IMR-90 (cell line): ENCODE measurements at regions not wholly inside any gene's neighbourhood (a gene's known extent, or its start where the extent isn't known, plus 50 kb on each side); places are given as distances from the start of the nearest gene placed in this dataset.

Experiments used
- ATAC-seq: fragments of 200-7000 bp; cut with Tn5 transposase; 2 replicates; pipeline ENCODE4 v1.9.1; 2020; ENCODE audit warnings: low read depth, mild to moderate bottlenecking, moderate library complexity
- BruUV-seq: library from RNA; stranded (reverse); fragments of 400-500 nt; replicated peaks from 2 replicates; lab custom pipeline; 2021; lab: Mats Ljungman, UMichigan
- CTCF ChIA-PET: fragments of 300-600 bp; formaldehyde crosslinking; extraction: SDS; loops from one replicate; lab custom pipeline; 2021; ENCODE audit warnings: antibody characterized with exemption; lab: Yijun Ruan, JAX
- POLR2A ChIA-PET: fragments of 300-600 bp; sonication (Branson Sonifier 250); formaldehyde crosslinking; loops from one replicate; lab custom pipeline; 2022; ENCODE audit warnings: antibody characterized with exemption; ENCODE audit not compliant: unreplicated experiment; lab: Charles Lee
- DNase-seq: peaks from one replicate; pipeline ENCODE4 v3.0.0; 2013
- H2AFZ ChIP-seq: replicated peaks from 2 replicates; pipeline ENCODE3; 2013; ENCODE audit warnings: low read length, mild to moderate bottlenecking; ENCODE audit not compliant: poor library complexity
- H2AK5ac ChIP-seq: 2 replicates; pipeline ENCODE4 v1.6.1; 2013; ENCODE audit warnings: low read depth, low read length, inconsistent platforms
- H2AK9ac ChIP-seq: replicated peaks from 2 replicates; pipeline ENCODE3; 2013; ENCODE audit warnings: mild to moderate bottlenecking, low read depth, low read length, moderate library complexity; ENCODE audit not compliant: poor library complexity
- H2BK120ac ChIP-seq: 2 replicates; pipeline ENCODE4 v1.6.1; 2013; ENCODE audit warnings: low read depth, low read length, inconsistent platforms
- H2BK15ac ChIP-seq: 3 replicates; pipeline ENCODE4 v1.6.1; 2013; ENCODE audit warnings: low read depth, low read length, inconsistent platforms
- H2BK20ac ChIP-seq: 2 replicates; pipeline ENCODE4 v1.6.1; 2013; ENCODE audit warnings: low read depth, mild to moderate bottlenecking, inconsistent platforms, low read length, moderate library complexity
- H2BK5ac ChIP-seq: 2 replicates; pipeline ENCODE4 v1.6.1; 2013; ENCODE audit warnings: mild to moderate bottlenecking, low read depth, low read length, inconsistent platforms; ENCODE audit not compliant: poor library complexity, severe bottlenecking
- H3K14ac ChIP-seq: replicated peaks from 2 replicates; pipeline ENCODE4 v1.6.1; 2013; ENCODE audit warnings: low read depth, low read length, inconsistent platforms
- H3K18ac ChIP-seq: 2 replicates; pipeline ENCODE4 v1.6.1; 2013; ENCODE audit warnings: low read depth, low read length, control low read depth
- H3K23ac ChIP-seq: 2 replicates; pipeline ENCODE4 v1.6.1; 2013; ENCODE audit warnings: low read depth, low read length, inconsistent platforms
- H3K27ac ChIP-seq: 2 replicates; pipeline ENCODE4 v1.5.1; 2013; ENCODE audit warnings: mild to moderate bottlenecking, control low read depth, low read length; ENCODE audit not compliant: insufficient read depth
- H3K27me3 ChIP-seq: 2 replicates; pipeline ENCODE4 v1.6.1; 2013; ENCODE audit warnings: low read length; ENCODE audit not compliant: control insufficient read depth, insufficient read depth
- H3K36me3 ChIP-seq: 2 replicates; pipeline ENCODE4 v1.6.1; 2013; ENCODE audit warnings: low read length, mixed read lengths; ENCODE audit not compliant: control insufficient read depth, insufficient read depth
- H3K4ac ChIP-seq: 2 replicates; pipeline ENCODE4 v1.6.1; 2013; ENCODE audit warnings: low read depth, low read length, inconsistent platforms
- H3K4me1 ChIP-seq: 2 replicates; pipeline ENCODE4 v1.6.1; 2013; ENCODE audit warnings: low read length, mixed read lengths; ENCODE audit not compliant: control insufficient read depth, insufficient read depth
- H3K4me2 ChIP-seq: 2 replicates; pipeline ENCODE4 v1.6.1; 2013; ENCODE audit warnings: low read depth, mild to moderate bottlenecking, control low read depth, low read length, moderate library complexity
- H3K4me3 ChIP-seq: 2 replicates; pipeline ENCODE4 v1.5.1; 2013; ENCODE audit warnings: low read depth, mild to moderate bottlenecking, control low read depth, low read length, moderate library complexity; ENCODE audit not compliant: insufficient read depth
- H3K56ac ChIP-seq: 2 replicates; pipeline ENCODE4 v1.6.1; 2013; ENCODE audit warnings: low read length, inconsistent platforms; ENCODE audit not compliant: insufficient read depth; ENCODE audit errors: extremely low read depth
- H3K79me1 ChIP-seq, 2 experiments: 2 replicates each; pipeline ENCODE4 v1.6.1; 2013; ENCODE audit warnings: low read length in 2 of 2, inconsistent platforms in 1 of 2, low read depth in 1 of 2
- H3K9ac ChIP-seq: 2 replicates; pipeline ENCODE4 v1.6.1; 2013; ENCODE audit warnings: low read depth, low read length, control low read depth
- H3K9me1 ChIP-seq: 2 replicates; pipeline ENCODE4 v1.6.1; 2013; ENCODE audit warnings: low read length, inconsistent platforms; ENCODE audit not compliant: insufficient read depth
- H3K9me3 ChIP-seq: 2 replicates; pipeline ENCODE4 v1.6.1; 2013; ENCODE audit warnings: low read length; ENCODE audit not compliant: control insufficient read depth, insufficient read depth
- H4K20me1 ChIP-seq: 2 replicates; pipeline ENCODE4 v1.6.1; 2013; ENCODE audit warnings: low read length, inconsistent platforms; ENCODE audit not compliant: insufficient read depth
- H4K5ac ChIP-seq: 2 replicates; pipeline ENCODE4 v1.6.1; 2013; ENCODE audit warnings: mild to moderate bottlenecking, low read depth, low read length, control low read depth
- H4K8ac ChIP-seq, 2 experiments: 2 replicates each; pipeline ENCODE4 v1.6.1; 2013; ENCODE audit warnings: low read depth in 2 of 2, low read length in 2 of 2, control low read depth in 1 of 2, inconsistent platforms in 1 of 2
- H4K91ac ChIP-seq: 2 replicates; pipeline ENCODE4 v1.6.1; 2013; ENCODE audit warnings: low read depth, low read length, inconsistent platforms; ENCODE audit not compliant: insufficient read depth
- BHLHE40 ChIP-seq: fragments of 150-350 bp; IDR thresholded peaks from 2 replicates; pipeline ENCODE4 v1.6.1; 2016; ENCODE audit warnings: mild to moderate bottlenecking, low read depth, low read length
- FOS ChIP-seq: fragments of 150-350 bp; IDR thresholded peaks from 2 replicates; pipeline ENCODE4 v1.6.1; 2016; ENCODE audit warnings: low read depth, low read length
- MAZ ChIP-seq: IDR thresholded peaks from 2 replicates; pipeline ENCODE4 v1.6.1; 2012; ENCODE audit warnings: low read depth, mild to moderate bottlenecking, low read length, improper control_type of control experiment, moderate library complexity, borderline replicate concordance
- MXI1 ChIP-seq: IDR thresholded peaks from 2 replicates; pipeline ENCODE4 v1.6.1; 2012; ENCODE audit warnings: low read depth, mild to moderate bottlenecking, low read length, moderate library complexity, borderline replicate concordance
- POLR2A ChIP-seq: IDR thresholded peaks from 2 replicates; pipeline ENCODE4 v1.6.1; 2012; ENCODE audit warnings: mild to moderate bottlenecking, low read depth, low read length
- RAD21 ChIP-seq: IDR thresholded peaks from 2 replicates; pipeline ENCODE4 v1.6.1; 2012; ENCODE audit warnings: low read length, improper control_type of control experiment
- RCOR1 ChIP-seq: IDR thresholded peaks from 2 replicates; pipeline ENCODE4 v1.6.1; 2012; ENCODE audit warnings: mild to moderate bottlenecking, low read length, improper control_type of control experiment; ENCODE audit not compliant: insufficient replicate concordance
- RFX5 ChIP-seq: IDR thresholded peaks from 2 replicates; pipeline ENCODE4 v1.8.0; 2012; ENCODE audit warnings: low read depth, mild to moderate bottlenecking, low read length, moderate library complexity
- SMC3 ChIP-seq: fragments of 150-350 bp; IDR thresholded peaks from 2 replicates; pipeline ENCODE4 v1.6.1; 2016; ENCODE audit warnings: low read depth, mild to moderate bottlenecking, antibody characterized with exemption, low read length, moderate library complexity
- USF2 ChIP-seq: fragments of 150-350 bp; IDR thresholded peaks from 2 replicates; pipeline ENCODE4 v1.6.1; 2017; ENCODE audit warnings: mild to moderate bottlenecking, antibody characterized with exemption, low read length, low read depth
- WGBS, 2 experiments: methylation state at CpG; one replicate each; pipeline versions ENCODE4 v1.1.5 to v1.1.7; 2013; ENCODE audit warnings: missing lambda C conversion rate in 2 of 2; ENCODE audit not compliant: insufficient read length in 1 of 2; ENCODE audit errors: extremely low coverage in 2 of 2; 5-methylcytosine and 5-hydroxymethylcytosine counted together
- dilution Hi-C: fragments of 300-500 bp; cut with HindIII; formaldehyde crosslinking; loops from one replicate; pipeline ENCODE4 v1.14.3; 2018; ENCODE audit warnings: low sequenced_read_pairs; ENCODE audit not compliant: unreplicated experiment
- in situ Hi-C: fragments of 300-500 bp; cut with MboI; formaldehyde crosslinking; loops from 3 replicates; pipeline ENCODE4 v1.14.3; 2019; ENCODE audit warnings: low sequenced_read_pairs, inconsistent platforms, mixed read lengths
- intact Hi-C: fragments of 100-400 bp; cut with micrococcal nuclease; formaldehyde crosslinking; loops from 2 replicates; pipeline ENCODE4 v1.10.0; 2022

GRCh38 chr6:91106083-91106482 lies 519.2 kb upstream of the MAP3K7 start:
- H3K23ac ChIP-seq, result no peak overlapping the region
- intact Hi-C loops, result no loop called here
- DNase-seq (no peak), ATAC-seq (no peak)
- no peak overlapping the region for H4K91ac ChIP-seq
- WGBS, 2 experiments, result no CpG with 5 or more reads among the region's 2 CpGs
- no peak overlapping the region for H2AK5ac ChIP-seq
- H3K4me3 ChIP-seq, result no peak overlapping the region
- no peak overlapping the region for H2BK5ac ChIP-seq
- dilution Hi-C loops, result no loop called here
- no peak overlapping the region for H4K8ac ChIP-seq
- H2BK20ac ChIP-seq, result no peak overlapping the region
- no peaks in the 10 kb centered on the region for H3K9me1 ChIP-seq
- no peak for TF ChIP-seq MXI1
- TF ChIP-seq RFX5, result no peak
- TF ChIP-seq POLR2A, result no peak
- TF ChIP-seq RCOR1, result no peak
- no peak for TF ChIP-seq RAD21
- no peak for TF ChIP-seq MAZ
- TF ChIP-seq SMC3, result no peak
- TF ChIP-seq USF2, result no peak
- no peak for TF ChIP-seq BHLHE40
- TF ChIP-seq FOS, result no peak
- no peak overlapping the region for H3K4me2 ChIP-seq
- H3K9ac ChIP-seq, result no peak overlapping the region
- H3K4me1 ChIP-seq, result no peaks in the 10 kb centered on the region
- POLR2A ChIA-PET, result no interaction called here
- H3K79me1 ChIP-seq, result no peaks in the 10 kb centered on the region
- H3K14ac ChIP-seq, result no peak overlapping the region
- no peaks in the 10 kb centered on the region for H3K36me3 ChIP-seq
- H2BK120ac ChIP-seq, result no peak overlapping the region
- no peaks in the 10 kb centered on the region for H3K9me3 ChIP-seq
- no peaks in the 10 kb centered on the region for H3K27me3 ChIP-seq
- no peak overlapping the region for H3K56ac ChIP-seq
- H2AFZ ChIP-seq, result no peak overlapping the region
- H4K5ac ChIP-seq, result no peak overlapping the region
- no peaks in the 10 kb centered on the region for H4K20me1 ChIP-seq
- no peak overlapping the region for H3K4ac ChIP-seq
- no TSS peak for BruUV-seq
- H2BK15ac ChIP-seq, result no peak overlapping the region
- H3K18ac ChIP-seq, result no peak overlapping the region
- CTCF ChIA-PET, result no interaction called here
- no peak overlapping the region for H2AK9ac ChIP-seq
- in situ Hi-C loops, result no loop called here
- H3K27ac ChIP-seq, result no peak overlapping the region
